NCI-H82 treated with DMSO at 0.1 percent for 48 hours (cell line): ENCODE measurements at regions not wholly inside any gene's neighbourhood (a gene's known extent, or its start where the extent isn't known, plus 50 kb on each side); places are given as distances from the start of the nearest gene placed in this dataset.

Experiments used
- DNase-seq: peaks from one replicate; lab custom pipeline; 2025; ENCODE audit not compliant: unreplicated experiment; lab: John Stamatoyannopoulos, UW

DNA sequence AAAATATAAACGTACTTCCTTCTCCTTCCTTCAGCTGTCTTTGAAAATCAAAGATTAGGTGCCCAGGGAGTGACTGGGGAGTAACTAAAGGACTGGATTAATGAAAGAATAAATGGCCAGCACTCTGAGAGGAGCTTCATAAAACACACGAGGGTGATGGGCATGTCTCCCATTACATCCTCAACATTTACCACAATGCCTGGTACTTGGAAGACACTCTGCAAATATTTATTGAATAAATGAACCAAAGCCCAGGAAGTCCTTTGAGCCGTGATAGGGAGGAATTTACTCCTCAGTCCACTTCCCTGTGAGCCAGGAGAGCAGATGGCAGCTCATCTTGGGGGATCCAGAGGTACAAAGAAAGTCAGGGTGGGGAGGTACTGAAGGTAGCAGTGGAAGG is 96.3 kb downstream of the RAB11FIP2 start:
- DNase-seq = no peak
